ENCODE measurements at regions not wholly inside any gene's neighbourhood (a gene's known extent, or its start where the extent isn't known, plus 50 kb on each side); places are given as distances from the start of the nearest gene placed in this dataset.

DNA sequence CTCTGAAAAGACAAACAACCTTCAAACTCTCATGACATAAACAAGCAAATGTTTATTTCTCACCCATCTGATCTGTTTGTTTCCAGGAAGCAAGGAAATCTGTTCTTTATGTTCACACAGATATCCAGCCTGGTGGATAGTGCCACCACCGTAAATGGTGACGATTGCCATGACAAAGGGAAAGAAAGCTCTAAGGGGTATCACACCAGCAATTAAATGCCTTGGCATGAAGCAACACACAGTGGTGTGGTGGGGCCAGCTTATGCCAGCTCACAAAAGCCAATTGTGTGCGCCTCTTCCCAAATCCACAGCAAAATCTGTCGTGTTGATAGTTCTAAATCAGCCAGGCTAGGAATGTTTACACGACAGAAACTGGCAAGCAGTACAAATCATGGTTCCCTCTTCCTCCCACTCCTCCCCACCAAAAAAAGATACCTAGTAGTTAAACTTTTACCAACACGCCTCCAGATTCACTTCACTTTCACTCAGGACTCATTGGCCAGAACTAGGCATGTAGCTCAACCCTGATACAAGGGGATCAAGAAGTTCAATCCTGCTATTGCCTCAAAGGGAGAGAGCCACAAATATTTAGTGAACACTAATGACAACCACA is 189.2 kb upstream of the SLCO3A1 start:
- Histone ChIP-seq H3K27ac (ENCODE audit: low read depth, low read length) (no peak overlapping the region), H3K4me1 (ENCODE audit: control insufficient read depth in 1 of 2, insufficient read depth in 2 of 2, low read length in 2 of 2) (no peaks in the 10 kb centered on the region), H3K4me3 (replicated peaks in 1 of 2; ENCODE audit: low read depth in 1 of 2, low read length in 2 of 2) (no peak overlapping the region), H3K79me2 (ENCODE audit: insufficient read depth, low read length) (no peaks in the 10 kb centered on the region), H3K9me3 (ENCODE audit: control insufficient read depth in 1 of 2, insufficient read depth in 1 of 2, low read depth in 1 of 2, low read length in 2 of 2) (no peaks in the 10 kb centered on the region), H4K20me1 (ENCODE audit: insufficient read depth) (no peaks in the 10 kb centered on the region; the same call in 1 of the 2 replicates), H3K9ac (ENCODE audit: low read length) (no peak overlapping the region), H2AFZ (ENCODE audit: low read depth, low read length, poor library complexity, severe bottlenecking) (no peak overlapping the region), H3K36me3 (ENCODE audit: control insufficient read depth in 1 of 2, insufficient read depth in 2 of 2, low read length in 2 of 2) (no peaks in the 10 kb centered on the region), H3K27me3 (ENCODE audit: insufficient read depth, low read length) (peaks cover 31% of the 10 kb centered on the region), H3K9me2 (ENCODE audit: insufficient read depth) (no peaks in the 10 kb centered on the region), H3K4me2 (ENCODE audit: low read length) (no peak overlapping the region)
- intact Hi-C loops (cut with micrococcal nuclease) = no loop called here
- ATAC-seq = no peak
- DNase-seq (ENCODE audit: low read depth, low spot score) = no peak
- RAD21 ChIA-PET (ENCODE audit: low non-redundant PET in 1 of 2, low total read pairs in 2 of 2, uncharacterized antibody in 2 of 2, unreplicated experiment in 2 of 2) = no interaction called here
- POLR2A ChIA-PET = no interaction called here
- TF ChIP-seq POLR2A (IDR thresholded peaks at IDR 0.05; ENCODE audit: borderline replicate concordance, extremely low read depth, insufficient read depth, insufficient read length) (no peak), RAD21 (IDR thresholded peaks at IDR 0.05; ENCODE audit: low read depth) (no peak), ZBTB33 (IDR thresholded peaks at IDR 0.05; ENCODE audit: extremely low read depth, insufficient replicate concordance, low read length) (no peak), REST (IDR thresholded peaks at IDR 0.05; ENCODE audit: low read depth) (no peak), YY1 (IDR thresholded peaks at IDR 0.05; ENCODE audit: extremely low read depth, insufficient replicate concordance, low read depth, low read length) (no peak), JUND (IDR thresholded peaks at IDR 0.05) (no peak), ZFX (IDR thresholded peaks at IDR 0.05) (no peak), SP1 (IDR thresholded peaks at IDR 0.05; ENCODE audit: low read depth) (no peak)
- TF ChIP-seq, protein P1, sequence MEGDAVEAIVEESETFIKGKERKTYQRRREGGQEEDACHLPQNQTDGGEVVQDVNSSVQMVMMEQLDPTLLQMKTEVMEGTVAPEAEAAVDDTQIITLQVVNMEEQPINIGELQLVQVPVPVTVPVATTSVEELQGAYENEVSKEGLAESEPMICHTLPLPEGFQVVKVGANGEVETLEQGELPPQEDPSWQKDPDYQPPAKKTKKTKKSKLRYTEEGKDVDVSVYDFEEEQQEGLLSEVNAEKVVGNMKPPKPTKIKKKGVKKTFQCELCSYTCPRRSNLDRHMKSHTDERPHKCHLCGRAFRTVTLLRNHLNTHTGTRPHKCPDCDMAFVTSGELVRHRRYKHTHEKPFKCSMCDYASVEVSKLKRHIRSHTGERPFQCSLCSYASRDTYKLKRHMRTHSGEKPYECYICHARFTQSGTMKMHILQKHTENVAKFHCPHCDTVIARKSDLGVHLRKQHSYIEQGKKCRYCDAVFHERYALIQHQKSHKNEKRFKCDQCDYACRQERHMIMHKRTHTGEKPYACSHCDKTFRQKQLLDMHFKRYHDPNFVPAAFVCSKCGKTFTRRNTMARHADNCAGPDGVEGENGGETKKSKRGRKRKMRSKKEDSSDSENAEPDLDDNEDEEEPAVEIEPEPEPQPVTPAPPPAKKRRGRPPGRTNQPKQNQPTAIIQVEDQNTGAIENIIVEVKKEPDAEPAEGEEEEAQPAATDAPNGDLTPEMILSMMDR (IDR thresholded peaks at IDR 0.05 in 2 of 3, conservative IDR thresholded peaks at IDR 0.05 in 1 of 3; ENCODE audit: borderline replicate concordance in 1 of 3, insufficient read depth in 1 of 3, low read depth in 2 of 3, low read length in 2 of 3) = no peak
- CTCF ChIA-PET = no interaction called here
- BruUV-seq (replicated peaks) = no TSS peak

Measured in HCT116 (cell line).